Endothelial cell of umbilical vein (primary cell): ENCODE measurements at regions not wholly inside any gene's neighbourhood (a gene's known extent, or its start where the extent isn't known, plus 50 kb on each side); places are given as distances from the start of the nearest gene placed in this dataset.

Experiments used
- BruUV-seq: library from RNA; stranded (reverse); fragments of 400-500 nt; replicated peaks from 2 replicates; lab custom pipeline; 2021; lab: Mats Ljungman, UMichigan
- CTCF ChIA-PET: fragments of 300-600, 350-600 bp; sonication (Branson Sonifier 250); formaldehyde crosslinking; loops from one replicate; lab custom pipeline; 2021; ENCODE audit warnings: antibody characterized with exemption, inconsistent platforms; lab: Charles Lee
- POLR2A ChIA-PET: fragments of 300-600, 350-600 bp; sonication (Branson Sonifier 250); formaldehyde crosslinking; loops from one replicate; lab custom pipeline; 2021; ENCODE audit warnings: antibody characterized with exemption, inconsistent platforms; lab: Charles Lee
- DNase-seq: peaks from one replicate; pipeline ENCODE4 v3.0.0-alpha.2; 2011; ENCODE audit warnings: low read depth, low spot score
- FAIRE-seq: peaks from 2 replicates; lab custom pipeline; 2011; peaks lifted over from hg19 to GRCh38; lab: Jason Lieb, UNC
- H2AFZ ChIP-seq: 2 replicates; pipeline ENCODE4 v1.6.0; 2012; ENCODE audit warnings: low read depth, low read length, control low read depth, inconsistent platforms
- H3K27ac ChIP-seq: 2 replicates; pipeline ENCODE4 v1.5.1; 2011; ENCODE audit warnings: low read depth, mild to moderate bottlenecking, control low read depth, low read length, moderate library complexity; ENCODE audit not compliant: insufficient read depth
- H3K27me3 ChIP-seq, 2 experiments: 2 replicates each; pipeline versions ENCODE4 v1.6.0 to v1.6.1; 2011; ENCODE audit warnings: low read length in 2 of 2, mixed read lengths in 1 of 2; ENCODE audit not compliant: control insufficient read depth in 2 of 2, insufficient read depth in 2 of 2
- H3K36me3 ChIP-seq, 2 experiments: 2 replicates in 1 of 2; 3 replicates in 1 of 2; pipeline ENCODE4 v1.5.1; 2011; ENCODE audit warnings: low read length in 2 of 2, mild to moderate bottlenecking in 1 of 2, moderate library complexity in 1 of 2; ENCODE audit not compliant: control insufficient read depth in 2 of 2, insufficient read depth in 2 of 2; ENCODE audit errors: extremely low read depth in 1 of 2
- H3K4me1 ChIP-seq: 3 replicates; pipeline ENCODE4 v1.5.1; 2011; ENCODE audit warnings: mild to moderate bottlenecking, low read length; ENCODE audit not compliant: control insufficient read depth, insufficient read depth; ENCODE audit errors: extremely low read depth
- H3K4me2 ChIP-seq: 2 replicates; pipeline ENCODE4 v1.6.1; 2011; ENCODE audit warnings: low read length, control low read depth, mixed read lengths; ENCODE audit not compliant: insufficient read depth
- H3K4me3 ChIP-seq, 3 experiments: fragments of 200-600 bp in 1 of 3; sonication (generic), shearing (Covaris generic) in 1 of 3; replicated peaks in 1 of 3; 2 replicates each; pipeline ENCODE4 v1.5.1; 2011 to 2016; ENCODE audit warnings: control low read depth in 3 of 3, low read length in 3 of 3, mild to moderate bottlenecking in 2 of 3, inconsistent platforms in 1 of 3, low read depth in 1 of 3, moderate library complexity in 1 of 3; ENCODE audit not compliant: insufficient read depth in 1 of 3
- H3K79me2 ChIP-seq: 2 replicates; pipeline ENCODE4 v1.6.0; 2012; ENCODE audit warnings: low read length, inconsistent platforms; ENCODE audit not compliant: control insufficient read depth, insufficient read depth
- H3K9ac ChIP-seq: replicated peaks from 2 replicates; pipeline ENCODE3; 2011; ENCODE audit warnings: low read length, control low read depth; ENCODE audit not compliant: insufficient read depth; ENCODE audit errors: extremely low read depth
- H3K9me1 ChIP-seq: replicated peaks from 3 replicates; pipeline ENCODE4 v1.6.0; 2011; ENCODE audit warnings: mild to moderate bottlenecking, low read length; ENCODE audit not compliant: control insufficient read depth, insufficient read depth; ENCODE audit errors: extremely low read depth
- H3K9me3 ChIP-seq: replicated peaks from 2 replicates; pipeline ENCODE4 v1.5.1; 2012; ENCODE audit warnings: low read length, inconsistent platforms; ENCODE audit not compliant: control insufficient read depth, insufficient read depth
- H4K20me1 ChIP-seq: replicated peaks from 2 replicates; pipeline ENCODE3; 2011; ENCODE audit warnings: mild to moderate bottlenecking, low read length; ENCODE audit not compliant: control insufficient read depth, insufficient read depth; ENCODE audit errors: extremely low read depth
- EZH2 ChIP-seq: IDR thresholded peaks from 2 replicates; pipeline ENCODE4 v1.6.1; 2012; ENCODE audit warnings: borderline replicate concordance, low read depth, mild to moderate bottlenecking, moderate library complexity, low read length, inconsistent platforms; ENCODE audit not compliant: severe bottlenecking
- FOS ChIP-seq: IDR thresholded peaks from 2 replicates; pipeline ENCODE4 v1.6.1; 2011; ENCODE audit warnings: mild to moderate bottlenecking, low read length, moderate library complexity, borderline replicate concordance; ENCODE audit not compliant: insufficient read depth
- MYC ChIP-seq: IDR thresholded peaks from one replicate; pipeline ENCODE4 v1.6.1; 2011; ENCODE audit warnings: mild to moderate bottlenecking, low read depth, low read length
- POLR2A ChIP-seq: IDR thresholded peaks from 2 replicates; pipeline ENCODE4 v1.6.1; 2012; ENCODE audit warnings: low read depth, mild to moderate bottlenecking, control low read depth, low read length
- POLR2AphosphoS5 ChIP-seq: IDR thresholded peaks from 2 replicates; pipeline ENCODE4 v1.6.1; 2012; ENCODE audit warnings: low read depth, mild to moderate bottlenecking, control low read depth, low read length, moderate library complexity; ENCODE audit not compliant: insufficient read depth
- dilution Hi-C: fragments of 300-500 bp; cut with MboI; formaldehyde crosslinking; loops from one replicate; pipeline ENCODE4 v1.15.0; 2019; ENCODE audit warnings: low sequenced_read_pairs; ENCODE audit not compliant: extremely low pct_ligation_motif_present
- intact Hi-C: fragments of 100-400 bp; cut with micrococcal nuclease; formaldehyde crosslinking; loops from one replicate; pipeline ENCODE4 v1.10.0; 2022
- TF ChIP-seq, protein P1 (sequence below), 2 donors: IDR thresholded peaks; 1 replicate in 1 of 2; 2 replicates in 1 of 2; pipeline ENCODE4 v1.5.1; 2011; ENCODE audit warnings: low read length in 2 of 2, mild to moderate bottlenecking in 2 of 2, moderate library complexity in 2 of 2, control low read depth in 1 of 2, inconsistent platforms in 1 of 2, low read depth in 1 of 2; ENCODE audit not compliant: insufficient read depth in 1 of 2; ENCODE audit errors: extremely low read depth in 1 of 2
- TF ChIP-seq, protein P2 (sequence below): IDR thresholded peaks from 2 replicates; pipeline ENCODE4 v1.6.1; 2011; ENCODE audit not compliant: insufficient read depth, insufficient read length

DNA sequence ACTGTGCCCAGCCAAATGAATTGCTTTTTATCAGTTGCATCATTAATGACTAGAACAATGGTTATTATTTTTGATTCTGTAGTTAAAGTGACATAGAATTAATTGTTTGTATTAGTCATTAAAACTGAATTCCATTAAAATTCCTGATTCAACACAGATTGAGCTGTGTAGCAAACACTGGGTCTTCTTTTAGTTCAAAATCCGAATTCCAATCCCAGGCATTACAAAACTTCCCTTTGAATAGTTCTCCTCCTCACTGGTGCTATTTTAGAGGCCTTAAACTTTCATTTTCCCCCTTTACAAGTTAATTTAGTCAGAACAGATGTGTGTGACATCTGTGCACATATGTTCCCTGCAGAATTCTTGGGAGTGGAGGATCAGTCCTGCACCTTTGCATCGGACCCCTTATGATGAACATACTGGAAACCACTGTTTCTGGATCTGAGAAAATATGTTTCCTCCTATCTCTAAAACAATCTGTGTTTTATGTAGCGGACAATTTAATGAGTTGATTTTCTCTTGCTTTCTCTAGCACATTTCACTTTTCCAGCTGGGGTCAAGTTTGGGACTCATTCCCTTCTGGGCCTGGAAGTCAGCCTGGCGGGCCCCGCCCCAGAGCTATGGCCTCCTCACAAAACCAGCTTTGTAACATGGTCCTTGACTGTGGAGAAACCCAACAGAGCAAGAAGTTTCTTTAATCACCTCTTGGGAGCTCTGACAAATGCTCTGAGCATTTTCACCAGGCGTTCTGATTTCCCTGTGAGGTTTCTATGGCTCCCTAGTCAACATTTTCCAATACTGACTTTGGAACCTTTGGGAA, 87.9 kb upstream of the MAMDC2 start:
- dilution Hi-C loops (loop anchor here (25.0 kb wide), 1 partner anchor 157 kb away; no protein-coding TSS in a partner anchor), intact Hi-C loops (no loop called here)
- no peaks in the 10 kb centered on the region for H3K9me1 ChIP-seq
- POLR2A ChIA-PET, result no interaction called here
- DNase-seq, result no peak
- H3K79me2 ChIP-seq, result no peaks in the 10 kb centered on the region
- TF ChIP-seq, protein P1, sequence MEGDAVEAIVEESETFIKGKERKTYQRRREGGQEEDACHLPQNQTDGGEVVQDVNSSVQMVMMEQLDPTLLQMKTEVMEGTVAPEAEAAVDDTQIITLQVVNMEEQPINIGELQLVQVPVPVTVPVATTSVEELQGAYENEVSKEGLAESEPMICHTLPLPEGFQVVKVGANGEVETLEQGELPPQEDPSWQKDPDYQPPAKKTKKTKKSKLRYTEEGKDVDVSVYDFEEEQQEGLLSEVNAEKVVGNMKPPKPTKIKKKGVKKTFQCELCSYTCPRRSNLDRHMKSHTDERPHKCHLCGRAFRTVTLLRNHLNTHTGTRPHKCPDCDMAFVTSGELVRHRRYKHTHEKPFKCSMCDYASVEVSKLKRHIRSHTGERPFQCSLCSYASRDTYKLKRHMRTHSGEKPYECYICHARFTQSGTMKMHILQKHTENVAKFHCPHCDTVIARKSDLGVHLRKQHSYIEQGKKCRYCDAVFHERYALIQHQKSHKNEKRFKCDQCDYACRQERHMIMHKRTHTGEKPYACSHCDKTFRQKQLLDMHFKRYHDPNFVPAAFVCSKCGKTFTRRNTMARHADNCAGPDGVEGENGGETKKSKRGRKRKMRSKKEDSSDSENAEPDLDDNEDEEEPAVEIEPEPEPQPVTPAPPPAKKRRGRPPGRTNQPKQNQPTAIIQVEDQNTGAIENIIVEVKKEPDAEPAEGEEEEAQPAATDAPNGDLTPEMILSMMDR (IDR thresholded peaks at IDR 0.05; ENCODE audit: extremely low read depth in 1 of 2, insufficient read depth in 1 of 2, low read depth in 1 of 2, low read length in 2 of 2), result no peak
- H3K9me3 ChIP-seq, result no peaks in the 10 kb centered on the region
- no peak overlapping the region for H3K9ac ChIP-seq
- H3K4me1 ChIP-seq, result no peaks in the 10 kb centered on the region
- no peak overlapping the region for H3K4me2 ChIP-seq
- H3K27ac ChIP-seq, result no peak overlapping the region
- no peak for FAIRE-seq
- H3K36me3 ChIP-seq, result no peaks in the 10 kb centered on the region
- H4K20me1 ChIP-seq, result no peaks in the 10 kb centered on the region
- H3K4me3 ChIP-seq, result no peak overlapping the region
- no TSS peak for BruUV-seq
- no peaks in the 10 kb centered on the region for H3K27me3 ChIP-seq
- H2AFZ ChIP-seq, result no peak overlapping the region
- CTCF ChIA-PET, result interaction anchor here (1.1 to 1.9 kb wide), 2 partner anchors 16 to 155 kb away, joined by 3 to 4 read pairs; no protein-coding TSS in a partner anchor

DNA sequence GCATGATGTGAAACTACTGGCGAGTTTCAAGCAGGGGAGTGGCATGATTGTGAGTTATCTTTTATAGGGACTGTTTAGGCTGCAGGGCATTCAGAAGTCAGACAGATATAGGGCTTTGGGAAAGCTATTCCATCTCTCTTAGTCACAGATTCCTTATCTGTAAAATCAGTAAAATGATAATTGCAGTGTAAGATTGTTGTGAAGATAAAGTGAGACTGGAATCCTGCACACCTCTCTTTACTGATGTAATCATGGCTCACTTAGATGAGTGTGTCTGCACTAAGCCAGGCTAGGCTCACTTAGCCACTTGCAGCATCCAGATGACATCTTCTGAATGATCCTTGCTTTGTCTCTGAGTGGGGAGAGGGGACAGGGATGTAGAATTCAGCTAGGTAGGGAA, 81.8 kb upstream of the MAMDC2 start:
- POLR2A ChIA-PET, result no interaction called here
- Histone ChIP-seq H3K9me1 (no peaks in the 10 kb centered on the region), H3K4me3 (no peak overlapping the region), H2AFZ (no peak overlapping the region), H3K9ac (no peak overlapping the region), H3K27me3 (no peaks in the 10 kb centered on the region), H3K27ac (no peak overlapping the region), H3K4me2 (no peak overlapping the region), H4K20me1 (no peaks in the 10 kb centered on the region), H3K79me2 (no peaks in the 10 kb centered on the region), H3K4me1 (no peaks in the 10 kb centered on the region), H3K36me3 (no peaks in the 10 kb centered on the region), H3K9me3 (no peaks in the 10 kb centered on the region)
- TF ChIP-seq, protein P2, sequence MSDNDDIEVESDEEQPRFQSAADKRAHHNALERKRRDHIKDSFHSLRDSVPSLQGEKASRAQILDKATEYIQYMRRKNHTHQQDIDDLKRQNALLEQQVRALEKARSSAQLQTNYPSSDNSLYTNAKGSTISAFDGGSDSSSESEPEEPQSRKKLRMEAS, result no peak
- TF ChIP-seq MYC (no peak), FOS (no peak), POLR2AphosphoS5 (no peak), EZH2 (no peak), POLR2A (no peak)
- TF ChIP-seq, protein P1 (IDR thresholded peaks at IDR 0.05; ENCODE audit: extremely low read depth in 1 of 2, insufficient read depth in 1 of 2, low read depth in 1 of 2, low read length in 2 of 2), result no peak
- FAIRE-seq, result no peak
- CTCF ChIA-PET, result interaction anchor here (1.3 to 2.9 kb wide), 4 partner anchors 9 to 153 kb away, joined by 3 to 12 read pairs (median 6); no protein-coding TSS in a partner anchor
- intact Hi-C loops, result no loop called here
- DNase-seq, result no peak
- BruUV-seq, result no TSS peak
- dilution Hi-C loops, result loop anchor here (25.0 kb wide), 1 partner anchor 150 kb away; no protein-coding TSS in a partner anchor
